H1 (cell line): ENCODE measurements at regions not wholly inside any gene's neighbourhood (a gene's known extent, or its start where the extent isn't known, plus 50 kb on each side); places are given as distances from the start of the nearest gene placed in this dataset.

ENCODE experiments used
- BCL11A ChIP-seq, 2 experiments: IDR thresholded peaks; one replicate each; pipeline ENCODE4 v1.6.1; 2011; ENCODE audit warnings: low read depth in 2 of 2, low read length in 2 of 2, mild to moderate bottlenecking in 2 of 2
- CHD2 ChIP-seq: IDR thresholded peaks from 2 replicates; pipeline ENCODE4 v1.6.1; 2012; ENCODE audit warnings: low read length, improper control_type of control experiment
- CHD7 ChIP-seq: fragments of 300-600 bp; sonication (generic); IDR thresholded peaks from 2 replicates; pipeline ENCODE4 v1.7.1; 2012; ENCODE audit warnings: low read length, moderate library complexity, mild to moderate bottlenecking, inconsistent platforms; ENCODE audit not compliant: insufficient replicate concordance
- CTBP2 ChIP-seq: IDR thresholded peaks from 2 replicates; pipeline ENCODE4 v1.7.0; 2011; ENCODE audit warnings: borderline replicate concordance, mild to moderate bottlenecking, moderate library complexity, mixed read lengths, low read length; ENCODE audit not compliant: insufficient read depth, insufficient read length
- GTF2F1 ChIP-seq: IDR thresholded peaks from 2 replicates; pipeline ENCODE4 v1.6.1; 2012; ENCODE audit warnings: low read depth, low read length, improper control_type of control experiment, borderline replicate concordance
- JUN ChIP-seq: IDR thresholded peaks from 2 replicates; pipeline ENCODE4 v1.6.1; 2011; ENCODE audit warnings: low read depth, mild to moderate bottlenecking, improper control_type of control experiment, low read length
- JUND ChIP-seq: IDR thresholded peaks from 2 replicates; pipeline ENCODE4 v1.6.1; 2011; ENCODE audit warnings: mild to moderate bottlenecking, improper control_type of control experiment, low read length
- KDM5A ChIP-seq: fragments of 200-600 bp; IDR thresholded peaks from 2 replicates; pipeline ENCODE4 v1.7.1; 2012; ENCODE audit warnings: mild to moderate bottlenecking, low read length, inconsistent platforms, mixed read lengths
- POLR2AphosphoS5 ChIP-seq: IDR thresholded peaks from 2 replicates; pipeline ENCODE4 v1.6.1; 2011; ENCODE audit warnings: low read depth, low read length
- RAD21 ChIP-seq, 2 experiments: IDR thresholded peaks in 1 of 2; conservative IDR thresholded peaks in 1 of 2; 2 replicates each; pipeline ENCODE4 v1.6.1; 2011; ENCODE audit warnings: low read depth in 2 of 2, low read length in 2 of 2, improper control_type of control experiment in 1 of 2, inconsistent platforms in 1 of 2, mild to moderate bottlenecking in 1 of 2, moderate library complexity in 1 of 2
- SP2 ChIP-seq: IDR thresholded peaks from 2 replicates; pipeline ENCODE4 v1.6.1; 2012; ENCODE audit warnings: mild to moderate bottlenecking, low read length, inconsistent platforms
- SUZ12 ChIP-seq: fragments of 200-600 bp; sonication (generic); IDR thresholded peaks from 2 replicates; pipeline ENCODE4 v1.6.1; 2012; ENCODE audit warnings: mild to moderate bottlenecking, inconsistent platforms, low read length, moderate library complexity, mixed read lengths

GRCh38 chr3:81953111-81953510, 191.7 kb upstream of the GBE1 start (continued):
- TF ChIP-seq CHD7 = no peak
- no peak for TF ChIP-seq CHD2
- TF ChIP-seq CTBP2 = no peak
- no peak for TF ChIP-seq RAD21 (IDR thresholded peaks at IDR 0.05 in 1 of 2, conservative IDR thresholded peaks at IDR 0.05 in 1 of 2; ENCODE audit: low read depth in 2 of 2, low read length in 2 of 2)
- no peak for TF ChIP-seq POLR2AphosphoS5
- no peak for TF ChIP-seq JUN
- TF ChIP-seq GTF2F1 = no peak
- no peak for TF ChIP-seq SP2
- no peak for TF ChIP-seq SUZ12
- no peak for TF ChIP-seq BCL11A (IDR thresholded peaks at IDR 0.05; ENCODE audit: low read depth in 2 of 2, low read length in 2 of 2)
- TF ChIP-seq JUND = no peak
- no peak for TF ChIP-seq KDM5A
